BE2C (cell line): ENCODE measurements at regions not wholly inside any gene's neighbourhood (a gene's known extent, or its start where the extent isn't known, plus 50 kb on each side); places are given as distances from the start of the nearest gene placed in this dataset.

Experiments
- DNase-seq: peaks from one replicate; pipeline ENCODE4 v3.0.0-alpha.2; 2020
- H3K27me3 ChIP-seq: fragments of 250-450 bp; sonication (Bioruptor Pico); 2 replicates; pipeline ENCODE4 v1.5.1; 2020; ENCODE audit warnings: mild to moderate bottlenecking
- H3K36me3 ChIP-seq: fragments of 250-450 bp; sonication (Bioruptor Pico); 2 replicates; pipeline ENCODE4 v1.5.1; 2020; ENCODE audit warnings: mild to moderate bottlenecking
- H3K4me1 ChIP-seq: fragments of 250-450 bp; sonication (Bioruptor Pico); 2 replicates; pipeline ENCODE4 v1.5.1; 2020
- H3K4me3 ChIP-seq: 2 replicates; pipeline ENCODE4 v1.5.1; 2011; ENCODE audit warnings: low read depth, low read length
- H3K9me3 ChIP-seq: fragments of 250-450 bp; sonication (Bioruptor Pico); 2 replicates; pipeline ENCODE4 v1.5.1; 2020
- TF ChIP-seq, protein P1 (sequence below): IDR thresholded peaks from 2 replicates; pipeline ENCODE4 v1.5.1; 2012; ENCODE audit warnings: mild to moderate bottlenecking, low read depth, low read length

DNA sequence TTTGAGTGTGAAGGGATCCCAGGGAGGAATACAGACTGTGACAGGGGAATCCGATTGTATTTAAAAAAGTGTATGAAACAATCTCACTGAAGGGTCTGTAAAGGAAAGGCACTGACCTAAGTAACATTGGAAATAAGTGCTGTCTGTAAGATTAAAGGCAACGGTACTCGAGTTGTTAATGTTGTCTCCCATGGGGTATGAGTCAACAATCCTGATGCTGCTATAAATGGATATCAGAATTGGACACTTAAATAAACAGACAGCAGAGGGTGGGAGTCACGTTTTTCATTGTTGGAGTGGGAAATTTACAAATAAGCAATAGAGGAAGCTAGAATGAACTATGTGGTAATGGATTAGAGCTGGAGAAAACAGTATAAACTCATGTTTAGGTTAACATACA is 452.4 kb upstream of the RGPD4 start:
- H3K27me3 ChIP-seq, result no peaks in the 10 kb centered on the region
- DNase-seq, result no peak
- TF ChIP-seq, protein P1, sequence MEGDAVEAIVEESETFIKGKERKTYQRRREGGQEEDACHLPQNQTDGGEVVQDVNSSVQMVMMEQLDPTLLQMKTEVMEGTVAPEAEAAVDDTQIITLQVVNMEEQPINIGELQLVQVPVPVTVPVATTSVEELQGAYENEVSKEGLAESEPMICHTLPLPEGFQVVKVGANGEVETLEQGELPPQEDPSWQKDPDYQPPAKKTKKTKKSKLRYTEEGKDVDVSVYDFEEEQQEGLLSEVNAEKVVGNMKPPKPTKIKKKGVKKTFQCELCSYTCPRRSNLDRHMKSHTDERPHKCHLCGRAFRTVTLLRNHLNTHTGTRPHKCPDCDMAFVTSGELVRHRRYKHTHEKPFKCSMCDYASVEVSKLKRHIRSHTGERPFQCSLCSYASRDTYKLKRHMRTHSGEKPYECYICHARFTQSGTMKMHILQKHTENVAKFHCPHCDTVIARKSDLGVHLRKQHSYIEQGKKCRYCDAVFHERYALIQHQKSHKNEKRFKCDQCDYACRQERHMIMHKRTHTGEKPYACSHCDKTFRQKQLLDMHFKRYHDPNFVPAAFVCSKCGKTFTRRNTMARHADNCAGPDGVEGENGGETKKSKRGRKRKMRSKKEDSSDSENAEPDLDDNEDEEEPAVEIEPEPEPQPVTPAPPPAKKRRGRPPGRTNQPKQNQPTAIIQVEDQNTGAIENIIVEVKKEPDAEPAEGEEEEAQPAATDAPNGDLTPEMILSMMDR, result no peak

DNA sequence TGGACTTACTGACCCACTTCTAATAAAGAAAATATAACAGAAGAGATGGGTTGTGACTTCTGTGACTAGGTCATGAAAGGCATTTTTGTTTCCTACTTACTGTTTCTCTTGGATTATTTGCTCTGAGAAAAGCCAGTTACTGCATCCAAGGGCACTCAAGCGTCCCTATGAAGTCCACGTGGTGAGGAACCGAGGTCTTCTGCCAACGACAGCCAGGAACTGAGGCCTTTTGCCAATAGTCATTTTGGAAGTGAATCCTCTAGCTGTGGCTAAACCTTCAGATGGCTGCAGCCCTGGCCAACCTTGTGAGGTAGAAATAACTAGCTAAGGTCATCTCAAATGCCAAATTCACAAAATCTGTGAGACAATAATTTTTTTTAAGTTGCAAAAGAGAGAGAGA is 449.8 kb upstream of the RGPD4 start:
- H3K36me3 ChIP-seq, result no peaks in the 10 kb centered on the region
- TF ChIP-seq, protein P1, result no peak
- no peaks in the 10 kb centered on the region for H3K4me1 ChIP-seq
- H3K4me3 ChIP-seq, result no peak overlapping the region
- H3K9me3 ChIP-seq, result no peaks in the 10 kb centered on the region
- DNase-seq, result no peak
- H3K27me3 ChIP-seq, result no peaks in the 10 kb centered on the region

More for the DNA sequence above, 452.4 kb upstream of the RGPD4 start:
- H3K9me3 ChIP-seq, result no peaks in the 10 kb centered on the region
- H3K36me3 ChIP-seq, result no peaks in the 10 kb centered on the region
- no peaks in the 10 kb centered on the region for H3K4me1 ChIP-seq
- no peak overlapping the region for H3K4me3 ChIP-seq

DNA sequence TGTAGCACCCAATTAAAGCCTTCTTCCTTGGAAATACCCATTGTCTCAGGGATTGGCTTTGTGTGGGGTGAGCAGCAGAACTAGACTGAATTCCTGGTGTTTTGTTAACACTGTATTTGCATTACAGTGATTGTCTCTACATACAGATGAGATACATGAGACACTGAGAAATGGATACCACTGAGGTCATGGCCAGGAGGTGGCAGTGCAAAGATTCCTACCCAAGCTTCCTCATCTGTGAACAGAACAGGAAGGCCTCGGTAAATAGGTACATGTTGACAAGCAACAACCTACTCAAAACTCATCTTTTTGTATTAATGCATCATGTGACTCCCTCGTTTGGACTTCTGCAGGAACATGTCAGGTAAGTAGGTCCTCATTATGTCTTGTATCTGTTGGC is 445.8 kb upstream of the RGPD4 start:
- Histone ChIP-seq H3K4me1 (no peaks in the 10 kb centered on the region), H3K9me3 (no peaks in the 10 kb centered on the region), H3K4me3 (no peak overlapping the region), H3K36me3 (no peaks in the 10 kb centered on the region), H3K27me3 (no peaks in the 10 kb centered on the region)
- TF ChIP-seq, protein P1, result no peak
- no peak for DNase-seq

DNA sequence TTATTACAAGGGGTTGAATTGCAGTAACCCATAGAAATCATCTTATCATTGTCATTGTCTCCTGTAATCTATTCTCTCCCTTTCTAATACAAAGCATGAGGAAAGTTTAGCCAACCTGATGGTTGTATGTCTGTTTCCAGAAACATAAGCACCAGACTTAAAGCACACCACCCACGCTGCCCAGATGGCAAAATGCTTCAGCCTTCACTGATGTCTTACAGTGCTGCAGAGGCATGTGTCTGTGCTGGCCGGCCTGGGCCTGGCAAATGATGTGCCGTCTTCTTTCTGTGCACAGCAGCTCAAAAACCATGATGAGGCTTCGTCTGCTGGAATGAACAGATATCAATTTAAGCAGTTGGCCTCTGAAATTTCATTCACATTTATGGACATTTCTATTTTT is 443.0 kb upstream of the RGPD4 start:
- TF ChIP-seq, protein P1, result no peak
- no peaks in the 10 kb centered on the region for H3K27me3 ChIP-seq

DNA sequence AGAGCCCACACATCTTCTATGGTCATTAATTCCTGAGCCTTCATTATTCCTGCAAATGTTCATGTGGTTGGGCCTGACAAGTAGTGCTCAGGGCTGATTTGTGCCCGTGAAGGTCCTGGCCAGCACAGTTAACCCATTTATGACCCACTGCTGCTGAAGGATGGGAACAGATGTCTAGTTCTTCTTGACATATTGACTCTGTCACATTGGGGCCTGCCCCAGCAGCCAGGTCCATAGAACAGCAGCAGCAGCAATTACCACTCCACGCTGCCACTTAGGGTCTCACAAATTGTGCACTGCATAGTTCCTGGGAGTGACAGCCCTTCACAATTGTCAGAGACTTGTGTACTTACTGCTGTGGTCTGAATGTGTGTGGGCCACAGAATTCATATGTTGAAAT is 442.3 kb upstream of the RGPD4 start:
- Histone ChIP-seq H3K4me3 (no peak overlapping the region), H3K27me3 (no peaks in the 10 kb centered on the region), H3K4me1 (no peaks in the 10 kb centered on the region), H3K9me3 (no peaks in the 10 kb centered on the region), H3K36me3 (no peaks in the 10 kb centered on the region)
- no peak for DNase-seq
- TF ChIP-seq, protein P1, result no peak

More for the DNA sequence above, 443.0 kb upstream of the RGPD4 start:
- peak; percentile 4 for DNase-seq
- no peak overlapping the region for H3K4me3 ChIP-seq
- no peaks in the 10 kb centered on the region for H3K4me1 ChIP-seq
- H3K9me3 ChIP-seq, result no peaks in the 10 kb centered on the region
- no peaks in the 10 kb centered on the region for H3K36me3 ChIP-seq

DNA sequence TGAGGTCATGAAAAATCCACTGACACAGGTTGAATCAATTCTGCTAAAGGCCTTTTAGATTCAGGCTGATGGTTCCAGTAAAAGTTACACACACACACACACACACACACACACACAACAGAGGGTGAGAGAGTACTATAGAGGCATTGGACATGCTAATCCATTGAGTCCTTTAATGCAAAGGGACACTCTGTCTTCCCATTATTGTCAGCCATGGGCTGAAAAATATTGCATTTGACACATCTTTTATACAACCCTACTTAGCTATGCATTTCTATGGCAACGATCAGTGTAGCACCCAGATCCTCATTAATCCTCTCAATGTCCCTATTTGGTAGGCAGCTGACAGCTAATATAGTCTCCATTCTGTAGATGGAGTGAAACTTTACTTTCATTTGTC is 440.8 kb upstream of the RGPD4 start:
- H3K4me1 ChIP-seq, result no peaks in the 10 kb centered on the region
- DNase-seq, result no peak
- no peaks in the 10 kb centered on the region for H3K27me3 ChIP-seq
- no peaks in the 10 kb centered on the region for H3K36me3 ChIP-seq
- TF ChIP-seq, protein P1, result no peak
- H3K4me3 ChIP-seq, result no peak overlapping the region
- no peaks in the 10 kb centered on the region for H3K9me3 ChIP-seq
